ENCODE measurements at regions not wholly inside any gene's neighbourhood (a gene's known extent, or its start where the extent isn't known, plus 50 kb on each side); places are given as distances from the start of the nearest gene placed in this dataset.
"Not testable (repeated sequence)": the region's sequence is repeated elsewhere in the genome, so short reads cannot be mapped to it uniquely, and the experiment has no call there.

DNA sequence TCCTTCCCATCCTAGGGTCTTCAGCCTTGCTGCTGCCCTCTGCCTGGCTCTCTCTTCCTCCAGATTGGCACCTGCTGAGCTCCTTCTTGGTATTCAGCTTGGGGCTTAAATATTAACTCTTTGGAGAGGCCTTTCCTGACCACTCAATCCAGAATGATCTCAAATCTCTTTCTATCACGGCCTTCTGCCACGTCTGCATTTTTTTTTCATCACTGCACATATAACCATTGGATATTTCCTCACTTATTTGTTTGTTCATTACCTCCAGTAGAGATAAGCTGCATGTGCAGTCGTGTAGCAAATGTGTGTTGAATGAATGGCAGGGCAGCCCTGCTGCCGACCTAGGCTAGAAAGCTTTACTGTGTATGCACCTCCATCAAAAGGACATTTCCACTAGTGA, 51.6 kb upstream of the MPP7 start:
- Histone ChIP-seq H3K27ac (no peak overlapping the region), H3K4me3 (no peak overlapping the region)

DNA sequence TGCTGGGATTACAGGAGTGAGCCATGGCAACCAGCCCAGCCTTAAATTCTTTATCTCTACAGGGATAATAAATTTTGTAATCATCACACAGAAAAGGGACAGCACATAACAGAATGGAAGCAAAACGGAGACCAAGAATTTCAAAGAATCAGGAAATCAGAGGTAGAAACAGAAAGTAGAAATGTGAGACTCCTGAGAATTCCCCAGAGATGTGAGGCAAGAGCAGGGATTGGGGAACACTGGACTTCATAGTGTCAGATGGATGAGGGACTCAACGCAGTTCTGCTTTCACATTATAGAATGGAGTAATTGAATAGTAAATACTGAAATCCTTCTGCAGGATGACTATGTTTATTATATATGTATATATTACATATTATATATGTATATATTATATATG, 52.5 kb upstream of the MPP7 start:
- Histone ChIP-seq H3K4me3 (no peak overlapping the region), H3K27ac (no peak overlapping the region)

- no peak overlapping the region for H3K27ac ChIP-seq
- no peak overlapping the region for H3K4me3 ChIP-seq
Measured at GRCh38 chr10:28359334-28359733, 56.5 kb upstream of the MPP7 start.

GRCh38 chr10:28360175-28360574, 57.3 kb upstream of the MPP7 start:
- no peak overlapping the region for H3K4me3 ChIP-seq

DNA sequence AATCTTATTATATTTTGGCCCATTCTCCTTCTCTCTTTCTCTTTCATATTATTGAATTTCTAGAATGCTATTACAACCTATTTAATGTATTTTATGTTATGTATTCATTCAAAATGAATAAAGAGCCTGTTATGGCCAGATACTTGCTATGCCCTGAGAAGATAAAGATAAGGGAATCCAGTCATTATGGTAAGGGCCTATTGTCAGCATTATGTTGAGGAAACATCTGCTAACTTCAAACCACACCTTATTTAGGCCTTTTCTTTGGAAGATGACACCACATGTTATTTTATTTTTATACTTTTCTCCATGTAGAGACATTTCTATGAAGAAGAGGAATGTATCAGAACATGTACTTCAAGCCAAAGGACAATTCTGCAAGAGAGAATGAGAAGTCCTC, 60.5 kb upstream of the MPP7 start:
- Histone ChIP-seq H3K4me3 (no peak overlapping the region), H3K27ac (no peak overlapping the region)

More at GRCh38 chr10:28360175-28360574, 57.3 kb upstream of the MPP7 start:
- H3K27ac ChIP-seq, result no peak overlapping the region

GRCh38 chr10:28365840-28366239, 63.0 kb upstream of the MPP7 start:
- H3K27ac ChIP-seq, result peak overlapping the region in 2 of 21 experiments; percentile 5 to 86
- no peak overlapping the region for H3K4me3 ChIP-seq

DNA sequence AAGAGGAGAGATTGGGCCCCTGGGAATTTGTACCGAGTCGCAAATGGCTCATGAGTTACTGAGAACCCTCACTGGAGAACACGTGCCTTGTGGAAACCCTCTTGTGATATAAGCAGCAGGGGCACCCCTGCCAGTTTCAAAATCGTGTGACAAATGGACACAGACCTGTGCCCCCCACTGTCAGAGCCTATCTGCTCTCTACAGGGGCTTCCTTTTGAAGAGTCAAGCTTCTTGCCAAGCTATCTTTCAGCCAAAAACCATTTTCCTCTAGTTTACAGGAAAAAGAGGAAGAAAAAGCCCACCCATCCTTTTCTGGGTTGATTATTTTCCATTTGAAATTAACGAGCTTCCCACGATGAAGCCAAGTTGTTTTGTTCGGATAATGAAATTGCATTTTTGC, 64.1 kb upstream of the MPP7 start:
- peak overlapping the region in 7 of 21 experiments; percentile 2 to 86 (median 57) for H3K27ac ChIP-seq

DNA sequence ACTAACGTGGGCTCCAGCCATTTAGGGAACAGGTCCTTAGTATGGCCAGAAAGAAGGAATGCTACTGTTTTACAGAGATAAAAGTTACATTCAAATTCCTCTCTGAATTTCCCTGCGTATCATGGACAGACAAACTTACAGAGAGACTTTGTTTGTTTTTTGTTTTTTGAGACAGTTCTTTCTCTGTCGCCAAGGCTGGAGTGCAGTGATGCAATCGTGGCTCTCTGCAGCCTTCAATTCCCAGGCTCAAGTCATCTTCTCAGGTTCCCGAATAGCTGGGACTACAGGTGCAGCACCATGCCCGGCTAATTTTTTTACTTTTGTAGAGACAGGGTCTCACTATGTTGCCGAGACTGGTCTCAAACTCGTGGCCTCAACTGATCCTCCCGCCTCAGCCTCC, 64.5 kb upstream of the MPP7 start:
- H3K27ac ChIP-seq, result peak overlapping the region in 9 of 21 experiments; percentile 26 to 86 (median 57)
- no peak overlapping the region for H3K4me3 ChIP-seq

More for the DNA sequence above, 64.1 kb upstream of the MPP7 start:
- H3K4me3 ChIP-seq, result no peak overlapping the region

- peak overlapping the region in 11 of 21 experiments; percentile 19 to 86 (median 51) for H3K27ac ChIP-seq
- no peak overlapping the region for H3K4me3 ChIP-seq
Measured at GRCh38 chr10:28367929-28368484, 65.1 kb upstream of the MPP7 start.

DNA sequence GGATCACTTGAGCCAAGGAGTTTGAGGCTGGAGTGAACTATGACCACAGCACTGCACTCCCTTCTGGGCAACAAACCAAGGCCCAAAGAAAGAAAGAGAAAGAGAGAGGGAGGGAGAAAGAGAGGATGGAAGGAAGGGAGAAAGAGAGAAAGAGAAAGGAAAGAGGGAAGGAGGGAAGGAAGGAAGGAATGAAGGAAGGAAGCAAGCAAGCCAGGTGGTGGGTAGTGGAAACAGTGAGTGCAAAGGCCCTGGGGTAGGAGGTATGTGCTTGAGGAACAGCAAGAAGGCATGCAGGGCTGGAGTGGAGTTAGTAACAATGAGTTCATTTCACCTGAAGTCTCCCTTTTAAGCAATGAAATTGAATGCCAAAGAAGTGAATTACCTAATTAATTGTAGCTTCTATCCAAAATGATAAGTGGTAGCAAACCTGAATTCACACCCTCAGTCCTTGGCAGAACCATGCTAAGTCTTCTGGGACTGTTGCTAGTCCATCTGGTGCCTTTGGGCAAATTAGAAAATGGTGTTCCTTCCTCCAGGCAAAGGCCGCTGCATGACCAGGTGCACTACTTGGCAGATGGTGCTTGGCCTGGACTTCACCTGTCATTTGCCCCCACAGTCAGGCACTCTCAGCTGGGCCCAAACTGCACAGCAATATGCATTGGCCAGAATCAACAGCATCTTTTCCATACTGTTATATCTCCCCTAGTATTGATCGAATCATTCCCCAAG, 67.4 kb upstream of the MPP7 start:
- Histone ChIP-seq H3K27ac (no peak overlapping the region), H3K4me3 (no peak overlapping the region)

DNA sequence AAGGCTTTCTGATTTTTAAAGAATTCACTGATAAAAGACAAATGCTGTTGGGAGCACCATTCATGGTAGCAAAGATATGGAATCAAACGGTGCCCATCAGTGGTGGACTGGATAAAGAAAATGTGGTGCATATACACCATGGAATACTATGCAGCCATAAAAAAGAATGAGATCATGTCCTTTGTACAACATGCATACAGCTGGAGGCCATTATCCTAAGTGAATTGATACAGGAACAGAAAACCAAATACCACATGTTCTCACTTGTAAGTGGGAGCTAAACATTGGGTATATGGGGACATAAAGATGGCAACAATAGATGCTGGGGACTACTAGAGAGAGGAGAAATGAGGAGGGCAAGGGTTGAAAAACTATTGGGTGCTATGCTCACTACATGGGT, 68.8 kb upstream of the MPP7 start:
- H3K4me3 ChIP-seq, H3K27ac ChIP-seq: not testable (repeated sequence)

- no peak overlapping the region for H3K4me3 ChIP-seq
- H3K27ac ChIP-seq, result no peak overlapping the region
Measured at GRCh38 chr10:28374036-28374435, 71.2 kb upstream of the MPP7 start.

DNA sequence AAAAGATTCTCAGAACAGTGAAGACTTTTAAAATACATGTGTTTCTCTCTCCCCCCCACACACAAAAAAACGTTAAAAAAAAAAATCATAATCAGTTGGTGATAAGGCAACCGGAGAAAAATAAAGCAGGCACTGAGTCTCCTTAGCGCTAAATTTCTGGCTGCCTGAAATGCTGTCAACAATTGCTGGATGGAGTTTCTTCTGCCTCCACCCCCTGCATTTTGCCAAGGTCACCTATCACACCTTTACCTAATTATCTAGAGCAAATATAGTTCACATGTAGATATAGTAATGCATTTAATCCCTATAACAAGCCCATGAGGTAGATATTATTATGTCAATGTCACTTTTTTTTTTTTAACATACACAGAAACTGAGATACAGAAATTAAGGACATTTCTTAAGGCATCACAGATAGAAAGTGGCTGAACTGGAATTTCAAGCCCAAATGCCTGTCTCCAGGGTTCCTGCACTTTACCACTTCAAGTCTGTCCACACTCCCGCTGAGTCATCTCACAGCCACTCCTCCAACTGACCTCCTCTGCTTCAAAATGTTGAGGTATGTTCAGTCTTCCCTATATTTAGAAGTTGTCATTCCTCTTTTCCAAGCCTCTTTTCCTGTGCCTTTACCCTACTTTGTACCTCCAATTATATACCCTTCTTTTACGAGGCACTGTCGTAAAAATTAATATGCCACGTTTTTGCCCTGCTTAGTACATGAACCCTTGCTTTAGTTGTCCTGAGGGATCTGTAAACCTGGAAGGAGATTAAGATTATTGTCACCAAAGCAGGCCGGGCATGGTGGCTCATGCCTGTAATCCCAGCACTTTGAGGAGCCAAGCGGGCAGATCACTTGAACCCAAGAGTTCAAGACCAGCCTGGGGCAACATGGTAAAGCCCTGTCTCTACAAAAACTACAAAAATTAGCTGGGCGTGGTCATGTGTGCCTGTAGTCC, 72.8 kb upstream of the MPP7 start:
- Histone ChIP-seq H3K4me3 (no peak overlapping the region), H3K27ac (peak overlapping the region in 1 of 21 experiments; percentile 33)

DNA sequence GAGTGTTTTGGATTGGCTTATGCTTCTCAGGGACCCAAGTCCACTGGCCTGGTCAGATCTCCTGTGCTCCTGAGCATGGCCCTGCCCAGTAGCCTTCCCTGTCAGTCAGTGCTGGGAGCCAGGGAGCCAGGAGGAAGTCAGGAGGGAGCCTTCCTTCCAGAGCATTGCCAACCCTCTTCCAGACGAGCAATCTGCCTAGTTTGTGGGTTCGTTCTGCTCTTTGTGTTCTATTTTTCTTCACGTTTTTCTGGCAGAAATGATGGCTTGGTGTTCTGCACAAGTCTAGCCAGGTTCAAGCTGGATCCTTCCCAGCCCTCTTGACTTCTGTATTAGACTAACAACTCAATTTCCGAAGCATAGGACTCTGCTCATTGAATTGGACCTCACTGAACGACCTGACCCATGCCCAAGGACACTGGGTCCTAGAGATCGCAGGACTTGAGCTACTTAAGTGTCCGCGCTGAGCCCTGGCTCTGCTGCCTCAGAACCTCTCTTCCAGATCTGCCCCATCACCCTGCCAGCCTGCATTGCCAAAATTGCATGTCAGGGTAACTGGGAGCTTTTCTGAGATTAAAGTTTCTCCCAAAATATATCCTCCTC, 76.2 kb upstream of the MPP7 start:
- H3K27ac ChIP-seq, result peak overlapping the region in 2 of 21 experiments; percentile 12 to 44

GRCh38 chr10:28381466-28381865, 78.6 kb upstream of the MPP7 start:
- Histone ChIP-seq H3K4me3 (no peak overlapping the region), H3K27ac (peak overlapping the region in 1 of 21 experiments; percentile 21)

More for the DNA sequence above, 76.2 kb upstream of the MPP7 start:
- no peak overlapping the region for H3K4me3 ChIP-seq

DNA sequence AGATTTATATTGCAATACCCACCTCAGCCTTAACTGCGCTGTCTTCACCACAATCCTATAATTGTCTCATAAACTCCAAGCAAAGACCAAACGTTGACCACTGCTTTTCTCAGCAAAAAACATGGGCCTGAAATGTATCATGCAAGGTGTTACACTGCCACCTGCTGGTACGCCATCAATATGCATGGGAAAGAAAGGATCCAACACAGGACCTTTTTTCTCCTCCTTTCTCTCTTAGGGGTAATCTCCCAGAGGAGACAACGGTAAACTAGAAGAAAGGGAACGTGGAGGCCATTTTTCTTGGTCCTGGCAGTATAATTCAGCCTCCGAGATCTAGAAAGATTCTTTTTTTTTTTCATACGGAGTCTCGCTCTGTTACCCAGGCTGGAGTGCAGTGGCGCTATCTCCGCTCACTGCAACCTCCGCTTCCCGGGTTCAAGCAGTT, 79.1 kb upstream of the MPP7 start:
- Histone ChIP-seq H3K27ac (peak overlapping the region in 2 of 21 experiments; percentile 20 to 55), H3K4me3 (no peak overlapping the region)

GRCh38 chr10:28382525-28383269, 79.8 kb upstream of the MPP7 start:
- Histone ChIP-seq H3K4me3 (no peak overlapping the region), H3K27ac (peak overlapping the region in 2 of 21 experiments; percentile 20 to 55)

DNA sequence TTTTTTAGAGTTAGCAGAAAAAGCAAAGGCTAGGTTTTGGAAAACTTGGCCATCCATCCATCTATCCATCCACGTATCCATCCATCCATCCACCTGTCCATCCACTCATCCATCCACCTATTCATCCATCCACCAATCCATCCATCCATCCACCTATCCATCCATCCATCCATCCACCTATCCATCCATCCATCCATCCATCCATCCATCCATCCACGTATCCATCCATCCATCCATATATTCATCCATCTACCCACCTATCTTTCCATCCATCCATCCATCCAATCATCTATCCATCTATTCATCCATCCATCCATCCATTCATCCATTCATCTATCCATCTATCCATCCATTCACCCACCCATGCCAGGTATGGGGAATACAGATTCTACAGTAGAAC, 81.7 kb upstream of the MPP7 start:
- no peak overlapping the region for H3K4me3 ChIP-seq
- H3K27ac ChIP-seq, result no peak overlapping the region
